ENCODE measurements at regions not wholly inside any gene's neighbourhood (a gene's known extent, or its start where the extent isn't known, plus 50 kb on each side); places are given as distances from the start of the nearest gene placed in this dataset.

GRCh38 chr1:198856601-198857000 is 217.8 kb downstream of the PTPRC start:
- intact Hi-C loops (cut with DNase I) = no loop called here
- Histone ChIP-seq H3K4me1 (no peaks in the 10 kb centered on the region), H3K9me3 (no peaks in the 10 kb centered on the region), H3K27ac (no peak overlapping the region), H3K4me3 (no peak overlapping the region), H3K36me3 (no peaks in the 10 kb centered on the region), H3K27me3 (no peaks in the 10 kb centered on the region)
- DNase-seq = no peak
- TF ChIP-seq CTCF (IDR thresholded peaks at IDR 0.05) = no peak
- no peak for TF ChIP-seq POLR2A (IDR thresholded peaks at IDR 0.05)
- no peak for TF ChIP-seq POLR2AphosphoS5 (IDR thresholded peaks at IDR 0.05)
- TF ChIP-seq EP300 (IDR thresholded peaks at IDR 0.05) = no peak
- WGBS, 2 donors = 83 to 91% methylated on average over 2 of the region's 2 CpGs

- no peaks in the 10 kb centered on the region for H3K4me1 ChIP-seq
- no peak overlapping the region for H3K4me3 ChIP-seq
- no peaks in the 10 kb centered on the region for H3K27me3 ChIP-seq
- no peak for TF ChIP-seq POLR2AphosphoS5 (IDR thresholded peaks at IDR 0.05)
- intact Hi-C loops (cut with DNase I) = no loop called here
- no peak overlapping the region for H3K27ac ChIP-seq
- WGBS, 2 donors = 92 to 95% methylated on average over 2 of the region's 2 CpGs
- DNase-seq = no peak
- no peaks in the 10 kb centered on the region for H3K36me3 ChIP-seq
- no peaks in the 10 kb centered on the region for H3K9me3 ChIP-seq
These were observed 219.2 kb downstream of the PTPRC start for GRCh38 chr1:198858033-198858432.

- H3K4me1 ChIP-seq = no peaks in the 10 kb centered on the region
- no peaks in the 10 kb centered on the region for H3K9me3 ChIP-seq
- no peak for DNase-seq
- TF ChIP-seq EP300 (IDR thresholded peaks at IDR 0.05) (no peak), CTCF (IDR thresholded peaks at IDR 0.05) (no peak), POLR2A (IDR thresholded peaks at IDR 0.05) (no peak), POLR2AphosphoS5 (IDR thresholded peaks at IDR 0.05) (no peak)
- WGBS, 2 donors = 63 to 79% methylated on average over 2 of the region's 2 CpGs
- no peaks in the 10 kb centered on the region for H3K36me3 ChIP-seq
- no peak overlapping the region for H3K27ac ChIP-seq
- H3K4me3 ChIP-seq = no peak overlapping the region
- intact Hi-C loops (cut with DNase I) = no loop called here
- no peaks in the 10 kb centered on the region for H3K27me3 ChIP-seq
These were observed 221.5 kb downstream of the PTPRC start for GRCh38 chr1:198860371-198860770.

- Histone ChIP-seq H3K27ac (no peak overlapping the region), H3K4me3 (no peak overlapping the region), H3K9me3 (no peaks in the 10 kb centered on the region), H3K27me3 (no peaks in the 10 kb centered on the region), H3K36me3 (no peaks in the 10 kb centered on the region), H3K4me1 (no peaks in the 10 kb centered on the region)
- intact Hi-C loops (cut with DNase I) = no loop called here
- DNase-seq = no peak
- TF ChIP-seq CTCF (IDR thresholded peaks at IDR 0.05) = no peak
- no peak for TF ChIP-seq POLR2AphosphoS5 (IDR thresholded peaks at IDR 0.05)
- TF ChIP-seq EP300 (IDR thresholded peaks at IDR 0.05) = no peak
- no peak for TF ChIP-seq POLR2A (IDR thresholded peaks at IDR 0.05)
- WGBS, 2 donors = 64 to 86% methylated on average over 2 of the region's 2 CpGs
These were observed 222.8 kb downstream of the PTPRC start for GRCh38 chr1:198861636-198862035.

- 91% methylated on average over 4 of the region's 4 CpGs for WGBS, 2 donors
- no peak overlapping the region for H3K27ac ChIP-seq
- no peaks in the 10 kb centered on the region for H3K9me3 ChIP-seq
- no peak for TF ChIP-seq EP300 (IDR thresholded peaks at IDR 0.05)
- TF ChIP-seq POLR2A (IDR thresholded peaks at IDR 0.05) = no peak
- TF ChIP-seq CTCF (IDR thresholded peaks at IDR 0.05) = no peak
- no peak for TF ChIP-seq POLR2AphosphoS5 (IDR thresholded peaks at IDR 0.05)
- H3K27me3 ChIP-seq = no peaks in the 10 kb centered on the region
- H3K36me3 ChIP-seq = no peaks in the 10 kb centered on the region
- no peak for DNase-seq
- intact Hi-C loops (cut with DNase I) = no loop called here
- H3K4me3 ChIP-seq = no peak overlapping the region
- H3K4me1 ChIP-seq = no peaks in the 10 kb centered on the region
These were observed 225.9 kb downstream of the PTPRC start for GRCh38 chr1:198864695-198865094.

Data from sigmoid colon (tissue), 6 donors.